GM18498 (cell line): ENCODE measurements at regions not wholly inside any gene's neighbourhood (a gene's known extent, or its start where the extent isn't known, plus 50 kb on each side); places are given as distances from the start of the nearest gene placed in this dataset.

ENCODE experiments used
- ATAC-seq: cut with Tn5 transposase; IDR thresholded peaks from one replicate; pipeline ENCODE4 v1.9.1; 2021; ENCODE audit warnings: mild to moderate bottlenecking, moderate library complexity; ENCODE audit not compliant: unreplicated experiment

DNA sequence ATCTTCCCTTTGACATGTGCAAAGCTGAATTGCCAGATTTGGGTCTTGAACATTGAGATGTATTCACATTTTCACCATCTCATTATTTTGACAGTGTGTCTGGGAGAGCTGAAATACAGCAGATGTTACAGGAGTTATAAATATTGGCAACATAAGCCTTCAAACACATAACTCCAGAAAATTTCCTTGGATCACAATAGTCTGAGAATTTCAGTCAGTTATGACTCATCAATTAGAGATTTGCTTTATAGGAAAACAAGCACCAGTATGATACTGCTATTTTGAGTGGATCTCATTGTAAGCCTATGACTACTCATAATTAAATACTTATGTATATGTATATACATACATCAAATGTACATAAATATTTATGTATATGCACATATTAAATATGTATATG, 1171.8 kb downstream of the AMY1C start:
- ATAC-seq, result no peak

DNA sequence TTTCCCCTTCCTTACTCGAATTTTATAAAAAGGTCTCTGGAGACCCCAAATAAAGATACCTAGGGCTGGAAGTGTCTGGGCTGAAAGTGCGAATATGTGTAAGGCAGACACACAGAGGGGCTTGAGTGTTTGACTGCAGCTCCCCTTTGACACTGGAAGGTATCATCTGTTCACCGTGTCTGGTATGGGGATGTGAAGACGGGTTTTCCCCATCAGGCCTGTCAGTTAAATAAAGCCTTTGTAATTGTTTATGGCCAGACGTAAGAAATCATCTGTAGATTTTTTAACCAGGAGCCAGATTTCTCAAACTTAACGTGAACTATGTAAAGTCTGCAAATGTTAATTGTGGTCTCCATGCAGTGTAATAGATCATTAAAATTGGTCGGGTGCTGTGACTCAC, 1173.4 kb downstream of the AMY1C start:
- ATAC-seq, result no peak

DNA sequence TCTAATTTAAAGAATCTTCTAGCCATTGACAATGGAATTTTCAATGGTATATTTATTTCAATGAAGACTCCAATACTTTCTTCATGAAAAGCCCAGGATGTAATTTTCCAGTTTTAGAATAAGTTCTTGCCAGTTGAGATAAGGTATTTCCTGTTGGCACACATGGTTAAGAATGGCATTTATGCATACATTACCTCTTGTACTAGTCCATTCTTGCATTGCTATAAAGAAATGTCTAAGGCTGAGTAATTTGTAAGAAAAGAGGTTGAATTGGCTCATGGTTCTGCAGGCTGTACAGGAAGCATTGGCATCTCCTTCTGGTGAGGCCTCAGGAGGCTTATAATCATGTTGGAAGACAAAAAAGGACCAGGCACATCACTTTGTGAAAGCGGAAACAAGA, 1179.6 kb downstream of the AMY1C start:
- ATAC-seq, result no peak

DNA sequence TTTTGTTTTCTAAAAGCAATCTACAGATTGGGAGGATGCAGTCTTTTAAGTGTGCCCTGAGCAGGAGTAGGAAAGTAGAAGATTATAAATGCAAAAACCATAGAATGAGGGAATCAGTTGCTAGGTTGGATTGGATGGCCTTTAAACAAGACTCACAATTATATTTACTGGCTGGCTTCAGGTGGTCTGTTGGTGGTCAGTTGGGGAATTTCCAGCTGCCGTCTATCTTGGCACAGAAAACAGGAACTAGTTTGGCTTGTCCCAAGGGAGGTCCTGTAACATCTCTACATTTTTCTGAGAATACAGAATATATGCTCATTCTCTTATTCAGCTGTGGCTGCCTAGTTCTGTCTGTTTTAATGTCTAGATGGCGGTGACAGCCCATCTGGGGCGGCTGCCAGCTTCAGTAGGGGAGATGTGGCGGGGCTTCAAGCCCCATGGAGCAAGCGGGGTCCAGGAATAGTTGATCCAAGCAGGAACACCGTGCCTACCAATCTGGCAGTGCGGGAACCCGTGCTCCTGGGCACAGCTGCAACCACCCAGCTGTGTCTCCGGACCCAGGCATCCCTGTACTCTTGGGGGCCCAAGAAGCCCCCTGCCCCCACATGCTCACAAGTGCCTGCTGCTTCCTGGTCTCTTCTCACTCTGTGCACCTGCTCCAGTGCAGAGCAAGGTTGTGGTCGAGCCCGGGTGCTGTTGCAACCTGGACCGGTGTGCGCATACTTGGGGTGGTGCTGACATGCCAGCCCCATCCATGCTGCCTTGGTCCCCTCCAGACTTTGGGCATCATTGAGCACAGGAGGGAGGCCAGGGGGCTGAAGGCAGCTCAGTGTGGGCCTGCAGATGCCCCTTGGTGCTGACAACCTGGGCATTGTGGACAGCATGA, 1182.6 kb downstream of the AMY1C start:
- ATAC-seq, result peak; percentile 49

DNA sequence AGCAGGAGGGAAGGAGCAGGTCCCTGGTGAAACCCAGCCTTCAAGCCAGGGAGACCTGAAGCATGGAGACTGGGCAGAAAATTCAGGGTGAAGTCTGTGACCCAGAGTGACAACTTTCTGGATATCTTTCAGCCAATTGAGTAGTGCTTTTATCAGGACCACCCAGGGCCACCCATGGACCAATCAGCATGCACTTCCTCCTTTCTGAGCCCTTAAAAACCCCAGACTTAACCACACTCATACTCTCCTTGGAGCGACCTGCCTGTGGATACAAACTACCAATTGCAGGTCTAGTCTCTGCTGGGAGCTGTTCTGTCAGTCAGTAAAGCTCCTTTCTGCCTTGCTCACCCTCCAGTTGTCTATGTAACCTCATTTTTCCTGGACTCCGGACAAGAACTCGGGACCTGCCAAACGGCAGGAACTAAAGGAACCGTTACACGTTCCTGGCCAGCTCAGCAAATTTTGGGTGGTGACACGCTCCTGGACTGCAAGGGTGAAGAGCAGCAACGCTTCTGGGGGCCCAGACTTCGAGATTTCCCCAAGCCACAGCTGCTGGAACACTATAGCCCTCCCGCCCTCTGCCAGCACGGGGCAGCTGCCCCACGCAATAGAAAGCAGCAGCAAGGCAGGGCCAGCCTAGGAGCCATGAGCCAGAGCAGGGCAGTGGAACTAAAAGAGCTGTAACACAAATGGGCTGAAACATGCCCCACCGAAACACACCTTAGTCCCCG, 1183.4 kb downstream of the AMY1C start:
- ATAC-seq, result peak; percentile 14

DNA sequence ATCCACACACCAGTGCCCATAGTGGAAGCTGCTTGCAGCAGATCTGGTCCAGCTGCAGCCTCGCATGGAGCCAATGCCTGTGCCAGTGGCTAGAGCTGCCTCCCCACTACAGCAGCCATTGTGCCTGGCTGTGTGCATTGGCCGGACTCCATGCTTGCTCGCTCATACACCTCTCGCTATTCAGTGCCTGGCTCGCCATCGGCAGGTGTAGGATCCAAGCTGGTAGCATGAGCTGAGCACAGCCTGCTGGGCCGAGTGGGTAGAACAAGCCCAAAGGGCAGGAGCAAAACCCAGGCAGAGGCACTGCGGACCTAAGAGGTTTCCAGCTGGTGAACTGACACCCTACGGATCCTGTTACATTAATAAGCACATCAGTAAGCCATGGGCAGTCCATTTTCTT, 1184.1 kb downstream of the AMY1C start:
- ATAC-seq, result no peak

DNA sequence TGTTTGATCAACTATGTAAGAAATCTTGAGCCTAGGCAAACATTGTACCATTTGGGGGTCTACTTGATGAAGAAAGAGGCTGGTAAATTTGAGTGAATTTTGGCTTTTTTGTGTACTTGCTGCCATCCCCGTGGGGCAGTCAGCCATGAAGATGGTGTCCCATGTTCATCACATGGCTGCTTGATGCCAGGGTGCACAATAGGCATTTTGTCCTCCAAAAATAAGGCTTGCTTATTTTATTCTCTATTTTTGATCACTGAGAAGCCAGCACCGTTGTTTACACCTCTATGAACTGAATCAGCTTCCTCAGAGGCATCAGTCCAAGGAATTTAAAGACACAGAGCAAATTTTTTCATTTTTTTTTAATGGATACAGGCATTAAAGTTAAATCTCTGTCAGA, 1195.7 kb downstream of the AMY1C start:
- ATAC-seq, result no peak

DNA sequence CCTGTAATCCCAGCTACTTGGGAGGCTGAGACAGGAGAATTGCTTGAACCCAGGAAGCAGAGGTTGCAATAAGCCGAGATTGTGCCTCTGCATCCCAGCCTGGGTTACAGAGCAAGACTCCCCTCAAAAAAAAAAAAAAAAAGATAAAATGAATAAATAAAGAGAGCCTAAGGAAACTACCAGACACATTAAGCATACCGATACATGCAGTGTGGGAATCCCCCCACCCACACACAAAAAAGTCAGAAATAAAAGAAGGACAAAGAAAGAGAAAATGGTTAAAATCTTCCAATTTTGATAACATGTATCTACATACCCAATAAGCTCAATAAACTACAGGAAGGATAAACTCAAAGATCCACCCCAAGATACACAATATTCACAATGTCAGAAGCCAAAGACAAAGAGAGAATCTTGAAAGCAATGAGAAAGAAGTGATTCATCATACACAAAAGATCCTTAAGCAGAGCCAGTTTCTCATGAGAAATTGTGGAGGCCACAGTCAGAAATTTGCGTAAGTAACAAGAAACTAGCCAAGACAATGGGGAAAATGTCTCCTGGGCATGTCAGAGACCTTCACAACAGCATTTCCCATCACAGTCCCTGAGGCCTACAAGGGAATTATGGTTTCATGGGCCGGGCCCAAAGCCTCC, 1197.0 kb downstream of the AMY1C start:
- no peak for ATAC-seq

DNA sequence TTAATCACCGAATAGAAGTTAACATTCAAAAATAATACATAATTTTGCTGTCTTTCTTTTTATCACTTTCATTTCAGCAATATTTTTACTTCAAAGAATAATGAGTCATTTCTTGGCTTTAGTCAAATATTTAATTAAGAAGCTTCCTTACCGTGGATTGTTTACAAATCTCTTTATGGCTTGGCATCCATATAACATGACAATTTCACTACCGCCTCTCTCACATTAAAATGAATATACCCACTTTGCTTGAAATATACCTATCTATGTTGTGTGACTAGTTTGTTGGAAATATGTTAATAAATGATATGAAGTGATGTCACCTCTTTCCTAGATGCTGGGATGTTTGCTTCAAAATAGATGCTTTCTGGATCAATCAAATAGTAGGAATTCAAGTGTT, 1203.9 kb downstream of the AMY1C start:
- ATAC-seq, result no peak

DNA sequence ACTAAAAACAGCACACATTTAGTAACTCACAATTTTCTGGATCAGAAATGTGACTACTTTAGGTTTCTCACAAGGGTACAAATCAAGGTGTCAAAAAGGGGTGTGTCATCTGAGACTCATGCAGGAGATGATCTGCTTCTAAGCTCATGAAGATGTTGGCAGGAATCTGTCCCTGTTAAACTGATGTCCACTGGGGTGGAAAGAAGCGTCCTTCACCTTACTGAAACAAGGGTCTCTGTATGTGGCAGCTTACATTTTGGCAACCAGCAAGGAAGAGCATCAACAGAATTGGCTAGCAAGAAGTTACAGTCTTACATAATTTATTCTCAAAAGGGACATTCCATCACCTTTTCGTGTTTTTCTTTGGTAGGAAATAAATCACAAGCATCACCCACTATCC, 1223.8 kb downstream of the AMY1C start:
- ATAC-seq, result no peak

DNA sequence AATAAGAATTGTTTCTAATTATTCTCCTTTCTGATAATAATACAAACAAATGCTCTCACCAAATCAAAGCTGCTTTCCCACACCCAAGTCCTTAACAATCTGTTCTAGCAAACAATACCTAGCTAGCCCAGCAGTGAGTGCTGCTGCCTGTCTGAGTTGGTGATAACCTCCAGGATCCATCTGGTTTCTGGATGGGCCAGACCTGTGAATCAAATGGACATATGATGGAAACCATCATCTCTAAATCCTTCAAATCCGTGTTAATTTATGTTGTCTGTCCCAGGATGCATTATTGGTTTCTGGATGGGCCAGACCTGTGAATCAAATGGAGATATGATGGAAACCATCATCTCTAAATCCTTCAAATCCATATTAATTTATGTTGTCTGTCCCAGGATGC, 1230.0 kb downstream of the AMY1C start:
- no peak for ATAC-seq

DNA sequence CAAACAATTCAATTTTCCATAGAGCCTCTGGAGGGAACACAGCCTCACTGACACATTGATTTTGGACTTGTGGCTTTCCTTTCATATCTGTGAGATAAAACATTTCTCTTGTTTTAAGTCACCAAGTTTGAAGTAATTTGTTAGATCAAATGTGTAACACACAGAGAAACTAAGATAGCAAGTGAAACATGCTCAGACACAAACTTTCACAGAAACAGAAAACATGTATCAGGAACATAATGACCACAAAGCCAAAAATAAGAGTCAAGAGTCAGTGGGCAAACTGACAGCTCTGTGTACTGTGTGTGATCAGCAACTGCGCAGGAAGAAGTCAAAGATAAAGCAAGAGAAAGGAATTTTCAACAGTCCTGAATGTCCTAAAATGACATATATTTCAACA, 1237.5 kb downstream of the AMY1C start:
- ATAC-seq, result peak; percentile 100

DNA sequence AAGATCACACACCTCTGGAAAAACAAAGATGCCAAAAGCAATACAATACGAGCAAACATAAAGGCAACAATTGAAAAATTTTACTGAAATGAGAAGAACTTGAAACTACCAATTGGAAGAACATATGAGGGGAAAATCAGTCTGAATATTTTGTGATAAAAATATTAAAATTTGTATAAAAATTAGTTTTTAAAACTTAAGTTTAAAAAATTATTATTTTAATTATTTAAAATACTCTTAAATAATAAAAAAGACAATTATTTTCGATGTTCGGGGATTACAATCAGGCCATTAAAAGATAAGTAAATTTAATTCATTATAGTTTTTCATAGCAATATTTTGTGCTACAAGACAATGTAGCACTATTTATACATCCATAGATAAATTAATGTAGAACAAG, 1239.3 kb downstream of the AMY1C start:
- ATAC-seq, result no peak

DNA sequence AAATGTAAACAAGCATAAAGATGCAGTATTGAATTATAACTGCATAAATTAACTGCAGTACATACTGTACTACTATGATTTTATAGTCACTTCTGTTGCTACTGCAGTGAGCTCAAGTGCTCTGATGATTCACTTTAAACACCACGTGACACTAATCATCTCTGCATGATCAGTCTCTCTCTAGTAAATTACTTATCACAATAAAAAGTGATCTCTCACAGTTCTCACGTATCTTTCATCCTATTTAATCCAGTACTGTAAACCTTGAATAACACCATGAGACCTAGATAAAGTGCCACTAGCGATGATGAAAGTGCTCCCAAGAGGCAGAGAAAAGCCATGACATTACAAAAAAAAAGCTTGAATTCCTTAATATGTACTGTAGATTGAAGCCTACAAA, 1242.0 kb downstream of the AMY1C start:
- no peak for ATAC-seq

DNA sequence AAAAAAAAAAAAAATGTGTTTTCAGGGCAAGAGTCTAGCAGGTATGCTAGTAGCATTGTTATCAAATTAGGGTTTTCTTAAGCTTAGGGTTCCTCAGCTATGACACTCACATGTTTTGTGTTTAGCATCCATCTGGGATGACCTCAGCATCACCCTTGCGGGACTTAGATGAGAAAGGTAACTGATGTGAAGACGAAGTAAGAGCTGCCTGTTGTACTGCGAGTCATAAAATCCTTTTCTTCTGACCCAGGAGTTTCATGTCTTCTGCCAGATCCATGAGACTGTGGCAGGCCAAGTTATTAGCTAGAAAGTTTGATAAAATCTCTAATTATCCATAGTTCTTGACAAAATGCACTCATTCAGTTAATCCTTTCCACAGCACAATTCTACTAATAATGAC, 1251.1 kb downstream of the AMY1C start:
- no peak for ATAC-seq

DNA sequence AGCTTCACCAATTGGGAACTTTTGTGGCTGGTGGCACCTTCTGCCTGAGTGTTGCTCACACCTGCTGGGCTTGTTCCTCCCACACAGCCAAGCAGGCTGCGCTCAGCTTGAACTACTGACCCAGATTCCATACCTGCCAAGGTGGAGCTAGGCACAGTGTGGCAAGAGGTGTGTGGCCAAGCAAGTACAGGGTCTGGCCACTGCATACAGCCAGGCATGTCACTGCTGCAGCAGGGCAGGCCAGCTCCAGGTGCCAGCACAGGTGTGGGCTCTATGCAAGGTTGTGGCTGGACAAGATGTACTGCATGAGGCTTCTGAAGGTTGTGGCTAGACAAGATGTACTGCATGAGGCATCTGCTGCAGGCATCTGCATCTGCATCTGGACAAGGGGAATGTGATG, 1254.8 kb downstream of the AMY1C start:
- ATAC-seq, result no peak

DNA sequence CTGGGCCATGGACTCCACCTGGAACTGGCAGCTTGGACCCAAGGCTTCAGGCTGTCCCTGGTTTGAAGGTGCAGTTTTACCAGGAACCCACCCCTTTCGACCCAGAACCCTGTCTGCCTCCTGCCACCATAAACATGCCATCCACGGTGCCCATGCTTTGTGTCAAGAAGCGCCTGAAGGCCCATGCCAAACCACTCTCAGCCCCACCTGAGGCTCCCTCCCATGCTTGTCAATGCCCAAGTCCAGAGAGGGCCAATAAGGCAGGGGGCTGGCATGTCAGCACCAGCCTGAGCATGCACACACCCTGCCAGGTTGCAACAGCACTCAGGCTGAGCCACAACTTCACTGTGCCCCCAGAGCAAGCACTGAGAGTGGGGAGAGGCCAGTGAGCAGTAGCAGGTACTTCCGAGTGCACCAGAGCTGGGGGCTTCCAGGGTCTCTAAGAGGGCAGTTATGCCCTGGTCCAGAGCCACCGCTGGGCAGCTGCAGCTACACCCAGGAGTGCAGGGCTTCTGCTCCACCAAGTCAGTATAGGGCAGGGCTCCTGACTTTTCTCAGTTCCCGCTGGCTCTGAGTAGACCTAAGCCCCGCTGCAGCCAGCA, 1256.0 kb downstream of the AMY1C start:
- ATAC-seq, result no peak

DNA sequence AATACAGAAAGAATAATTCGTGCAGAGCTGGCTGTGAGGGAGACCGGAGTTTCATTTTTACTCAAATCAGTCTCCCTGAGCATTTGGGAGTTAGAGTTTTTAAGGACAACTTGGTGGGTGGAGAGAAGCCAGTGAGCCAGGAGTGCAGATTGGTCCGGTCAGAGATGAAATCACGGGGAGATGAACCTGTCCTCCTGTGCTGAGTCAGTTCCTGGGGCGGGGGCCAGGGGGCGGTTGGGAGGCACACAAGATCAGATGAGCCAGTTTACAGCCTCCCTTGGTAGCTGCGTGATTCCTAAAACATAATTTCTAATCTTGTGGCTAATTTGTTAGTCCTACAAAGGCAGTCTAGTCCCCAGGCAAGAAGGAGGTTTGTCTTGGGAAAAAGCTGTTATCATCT, 1267.9 kb downstream of the AMY1C start:
- no peak for ATAC-seq

DNA sequence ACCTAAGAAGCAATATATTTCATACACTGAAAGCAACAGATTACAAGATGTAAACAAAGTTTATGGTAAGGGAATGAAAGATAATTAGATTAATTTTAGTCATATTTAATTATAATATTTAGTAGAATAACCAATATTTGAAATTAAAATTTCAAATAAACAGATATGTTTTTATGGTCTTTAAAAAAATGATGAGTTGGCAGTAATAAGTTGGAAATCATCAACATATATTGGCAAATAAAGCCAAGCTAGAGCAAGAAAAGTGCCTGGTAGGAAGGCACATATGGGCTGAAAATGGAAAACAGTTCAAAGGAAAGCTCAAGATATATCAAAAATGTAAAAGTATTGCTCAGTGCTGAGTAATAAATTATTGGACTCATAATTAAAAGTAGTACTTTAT, 1274.0 kb downstream of the AMY1C start:
- no peak for ATAC-seq

DNA sequence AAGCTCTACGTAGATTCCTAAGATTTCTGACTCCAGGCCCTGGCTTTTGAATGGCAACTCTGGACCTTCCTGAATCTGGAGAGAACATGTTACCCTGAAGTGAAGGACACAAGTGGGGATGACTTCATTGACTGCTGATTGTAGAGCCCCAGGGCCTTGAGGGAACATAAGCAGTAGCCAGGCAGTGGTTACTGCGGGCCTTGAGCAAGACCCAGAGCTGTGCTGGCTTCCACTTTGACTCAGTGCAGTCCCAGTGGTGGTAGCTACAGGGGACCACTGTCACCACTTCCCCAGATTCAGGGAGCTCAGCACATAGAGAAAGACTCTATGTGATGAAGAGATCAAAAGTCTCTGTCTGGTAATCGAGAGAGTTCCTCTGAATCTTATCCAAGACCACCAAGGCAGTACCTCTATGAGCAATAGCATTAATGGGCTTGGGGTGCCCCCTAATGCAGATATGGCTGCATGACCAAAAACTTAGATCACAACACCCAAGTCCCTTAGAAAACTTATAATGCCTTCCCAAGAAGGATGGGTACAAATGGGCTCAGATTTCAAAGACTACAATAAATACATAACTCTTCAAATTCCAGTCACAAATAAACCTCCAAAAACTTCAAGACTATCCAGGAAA, 1278.3 kb downstream of the AMY1C start:
- ATAC-seq, result peak; percentile 67

DNA sequence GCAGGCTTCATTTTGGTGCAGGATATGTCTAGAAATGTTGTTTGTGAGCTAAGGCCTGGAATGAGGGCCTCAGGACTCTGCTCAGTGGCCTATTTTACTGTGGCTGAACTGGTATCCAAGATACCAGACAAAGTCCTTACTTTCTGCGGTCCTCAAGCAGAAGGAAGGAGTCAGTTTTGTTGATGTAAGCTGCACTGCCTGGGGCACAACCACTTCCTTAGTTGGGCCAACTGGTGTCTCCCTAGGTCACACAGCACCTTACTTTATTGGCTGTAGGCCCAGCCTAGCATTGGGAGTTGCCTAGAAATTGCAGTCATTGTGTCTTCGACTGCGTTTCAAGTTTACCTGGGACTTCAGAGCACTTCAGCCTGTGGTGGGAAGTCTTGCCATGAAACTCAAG, 1322.7 kb downstream of the AMY1C start:
- ATAC-seq, result no peak
